Trophoblast cell (in vitro differentiated cells and primary cell): ENCODE measurements at regions not wholly inside any gene's neighbourhood (a gene's known extent, or its start where the extent isn't known, plus 50 kb on each side); places are given as distances from the start of the nearest gene placed in this dataset.

Experiments used
- DNase-seq, 2 donors: peaks; one replicate each; pipeline ENCODE4 v3.0.0-alpha.2; 2016
- H2AFZ ChIP-seq: 2 replicates; pipeline ENCODE4 v1.6.1; 2013; ENCODE audit warnings: low read length, moderate library complexity, mild to moderate bottlenecking; ENCODE audit not compliant: insufficient read depth, poor library complexity
- H2AK5ac ChIP-seq: 2 replicates; pipeline ENCODE4 v1.6.1; 2013; ENCODE audit warnings: mild to moderate bottlenecking, low read length
- H2BK120ac ChIP-seq: 2 replicates; pipeline ENCODE4 v1.6.1; 2013; ENCODE audit warnings: low read length, mild to moderate bottlenecking, moderate library complexity; ENCODE audit not compliant: insufficient read depth, poor library complexity
- H2BK12ac ChIP-seq: 2 replicates; pipeline ENCODE4 v1.6.1; 2013; ENCODE audit warnings: mild to moderate bottlenecking, low read length, moderate library complexity
- H2BK5ac ChIP-seq: 2 replicates; pipeline ENCODE4 v1.6.1; 2013; ENCODE audit warnings: low read length, low read depth, moderate library complexity, mild to moderate bottlenecking; ENCODE audit not compliant: poor library complexity
- H3K14ac ChIP-seq: 2 replicates; pipeline ENCODE4 v1.6.1; 2013; ENCODE audit warnings: mild to moderate bottlenecking, low read length
- H3K18ac ChIP-seq: 2 replicates; pipeline ENCODE4 v1.6.1; 2013; ENCODE audit warnings: mild to moderate bottlenecking, low read length
- H3K23ac ChIP-seq: 2 replicates; pipeline ENCODE4 v1.6.1; 2013; ENCODE audit warnings: low read length
- H3K27ac ChIP-seq: 2 replicates; pipeline ENCODE4 v1.5.1; 2013; ENCODE audit warnings: low read depth, mild to moderate bottlenecking, inconsistent platforms, low read length, moderate library complexity
- H3K27me3 ChIP-seq: 2 replicates; pipeline ENCODE4 v1.6.1; 2013; ENCODE audit warnings: inconsistent platforms, mild to moderate bottlenecking, low read length, moderate library complexity; ENCODE audit not compliant: insufficient read depth
- H3K36me3 ChIP-seq, 2 experiments: 1 replicate in 1 of 2; 2 replicates in 1 of 2; pipeline ENCODE4 v1.6.1; 2013; ENCODE audit warnings: low read length in 2 of 2, mild to moderate bottlenecking in 2 of 2, moderate library complexity in 1 of 2; ENCODE audit not compliant: insufficient read depth in 2 of 2, control insufficient read depth in 1 of 2
- H3K4ac ChIP-seq: 2 replicates; pipeline ENCODE4 v1.6.1; 2013; ENCODE audit warnings: low read depth, mild to moderate bottlenecking, low read length, moderate library complexity
- H3K4me1 ChIP-seq, 2 experiments: 1 replicate in 1 of 2; 2 replicates in 1 of 2; pipeline ENCODE4 v1.6.1; 2013; ENCODE audit warnings: low read length in 2 of 2, mild to moderate bottlenecking in 2 of 2, moderate library complexity in 1 of 2; ENCODE audit not compliant: insufficient read depth in 2 of 2, control insufficient read depth in 1 of 2
- H3K4me2 ChIP-seq: 2 replicates; pipeline ENCODE4 v1.6.1; 2013; ENCODE audit warnings: inconsistent platforms, mild to moderate bottlenecking, low read length, moderate library complexity
- H3K4me3 ChIP-seq: 2 replicates; pipeline ENCODE4 v1.5.1; 2013; ENCODE audit warnings: mild to moderate bottlenecking, low read depth, low read length, inconsistent platforms
- H3K79me1 ChIP-seq: one replicate; pipeline ENCODE4 v1.6.1; 2013; ENCODE audit warnings: low read length
- H3K79me2 ChIP-seq: 2 replicates; pipeline ENCODE4 v1.6.1; 2013; ENCODE audit warnings: low read length, mild to moderate bottlenecking; ENCODE audit not compliant: control insufficient read depth, insufficient read depth, poor library complexity
- H3K9ac ChIP-seq: 2 replicates; pipeline ENCODE4 v1.6.1; 2013; ENCODE audit warnings: mild to moderate bottlenecking, low read length
- H3K9me3 ChIP-seq: 2 replicates; pipeline ENCODE4 v1.6.1; 2013; ENCODE audit warnings: low read depth, mild to moderate bottlenecking, control low read depth, inconsistent platforms, low read length; ENCODE audit not compliant: insufficient read depth
- H4K12ac ChIP-seq: 2 replicates; pipeline ENCODE4 v1.6.1; 2013; ENCODE audit warnings: low read depth, mild to moderate bottlenecking, low read length, moderate library complexity
- H4K8ac ChIP-seq: 2 replicates; pipeline ENCODE4 v1.6.1; 2013; ENCODE audit warnings: low read depth, mild to moderate bottlenecking, low read length, moderate library complexity
- H4K91ac ChIP-seq: one replicate; pipeline ENCODE4 v1.6.1; 2013; ENCODE audit warnings: low read depth, mild to moderate bottlenecking, low read length, moderate library complexity
- WGBS: extraction: QIAGEN DNeasy Blood & Tissue Kit; methylation state at CpG from one replicate; pipeline ENCODE4 v1.1.7; 2013; ENCODE audit warnings: missing lambda C conversion rate; ENCODE audit not compliant: insufficient read length, insufficient coverage; ENCODE audit errors: extremely low coverage; 5-methylcytosine and 5-hydroxymethylcytosine counted together

DNA sequence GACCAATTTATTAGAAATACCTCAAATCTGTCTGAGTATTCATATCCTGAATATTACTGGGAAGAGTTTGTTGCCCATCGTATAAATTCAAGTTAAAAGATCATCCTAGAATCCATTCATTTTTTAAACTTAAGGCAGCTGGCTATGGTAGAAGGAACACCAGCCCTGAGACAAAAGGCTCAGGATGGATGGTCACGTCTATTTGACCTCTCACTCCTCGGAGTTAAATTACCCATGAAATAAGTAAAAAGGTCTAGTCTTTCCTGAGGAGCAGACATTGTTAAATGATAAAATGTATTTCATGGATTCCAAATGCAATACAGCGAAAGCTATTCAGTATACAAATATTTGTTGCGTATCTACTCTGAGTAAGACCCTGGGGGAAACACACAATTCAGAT is 826.0 kb upstream of the LRATD1 start:
- no peak overlapping the region for H4K12ac ChIP-seq
- DNase-seq: no peak
- H3K9me3 ChIP-seq: no peaks in the 10 kb centered on the region
- H3K27me3 ChIP-seq: no peaks in the 10 kb centered on the region
- H2BK12ac ChIP-seq: no peak overlapping the region
- H3K23ac ChIP-seq: no peak overlapping the region
- no peaks in the 10 kb centered on the region for H3K4me1 ChIP-seq
- no peak overlapping the region for H2BK5ac ChIP-seq
- no peak overlapping the region for H3K14ac ChIP-seq
- no CpG with 5 or more reads among the region's 5 CpGs for WGBS
- H3K4me2 ChIP-seq: no peak overlapping the region
- H3K27ac ChIP-seq: no peak overlapping the region
- H2AFZ ChIP-seq: no peak overlapping the region
- no peak overlapping the region for H3K4me3 ChIP-seq
- H4K8ac ChIP-seq: no peak overlapping the region
- H3K36me3 ChIP-seq: no peaks in the 10 kb centered on the region
- no peak overlapping the region for H2AK5ac ChIP-seq
- no peak overlapping the region for H4K91ac ChIP-seq
- H3K4ac ChIP-seq: no peak overlapping the region
- no peak overlapping the region for H3K18ac ChIP-seq
- no peak overlapping the region for H3K9ac ChIP-seq
- no peaks in the 10 kb centered on the region for H3K79me2 ChIP-seq
- H2BK120ac ChIP-seq: no peak overlapping the region
- no peaks in the 10 kb centered on the region for H3K79me1 ChIP-seq

DNA sequence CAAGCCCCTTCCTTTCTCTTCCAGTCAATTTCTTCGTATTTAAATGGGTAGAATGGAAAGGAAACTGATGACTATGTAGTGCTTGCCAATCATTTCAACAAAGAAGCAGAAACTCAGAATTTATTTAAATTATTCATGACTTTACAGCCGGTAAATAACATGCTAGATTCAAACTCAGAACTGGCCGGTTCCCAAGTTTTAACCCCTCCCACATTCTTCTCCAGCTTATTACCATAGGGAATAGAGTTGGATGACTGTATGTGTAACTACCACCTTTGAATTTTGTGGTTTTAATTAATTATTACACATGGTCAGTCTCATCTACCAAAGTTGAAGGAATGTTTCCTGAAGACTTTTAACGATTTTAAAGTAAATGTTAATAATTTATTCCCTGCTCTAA is 819.3 kb upstream of the LRATD1 start:
- H3K9me3 ChIP-seq: no peaks in the 10 kb centered on the region
- no peak overlapping the region for H4K91ac ChIP-seq
- no peak overlapping the region for H2BK5ac ChIP-seq
- H3K18ac ChIP-seq: no peak overlapping the region
- no peak overlapping the region for H3K4me3 ChIP-seq
- no peak overlapping the region for H3K23ac ChIP-seq
- no peak overlapping the region for H3K4ac ChIP-seq
- no peak overlapping the region for H3K14ac ChIP-seq
- H2AFZ ChIP-seq: no peak overlapping the region
- no peak overlapping the region for H3K27ac ChIP-seq
- no peak overlapping the region for H3K9ac ChIP-seq
- H2AK5ac ChIP-seq: no peak overlapping the region
- H3K4me1 ChIP-seq: peaks cover 0 to 1% of the 10 kb centered on the region in 2 experiments
- H3K4me2 ChIP-seq: no peak overlapping the region
- no peaks in the 10 kb centered on the region for H3K36me3 ChIP-seq
- peak in 1 of 2 donors; percentile 33 for DNase-seq
- no peak overlapping the region for H4K8ac ChIP-seq
- no CpG with 5 or more reads among the region's 4 CpGs for WGBS
- H2BK12ac ChIP-seq: no peak overlapping the region
- H3K27me3 ChIP-seq: no peaks in the 10 kb centered on the region
- H3K79me2 ChIP-seq: no peaks in the 10 kb centered on the region
- H2BK120ac ChIP-seq: no peak overlapping the region
- no peak overlapping the region for H4K12ac ChIP-seq
- H3K79me1 ChIP-seq: no peaks in the 10 kb centered on the region

DNA sequence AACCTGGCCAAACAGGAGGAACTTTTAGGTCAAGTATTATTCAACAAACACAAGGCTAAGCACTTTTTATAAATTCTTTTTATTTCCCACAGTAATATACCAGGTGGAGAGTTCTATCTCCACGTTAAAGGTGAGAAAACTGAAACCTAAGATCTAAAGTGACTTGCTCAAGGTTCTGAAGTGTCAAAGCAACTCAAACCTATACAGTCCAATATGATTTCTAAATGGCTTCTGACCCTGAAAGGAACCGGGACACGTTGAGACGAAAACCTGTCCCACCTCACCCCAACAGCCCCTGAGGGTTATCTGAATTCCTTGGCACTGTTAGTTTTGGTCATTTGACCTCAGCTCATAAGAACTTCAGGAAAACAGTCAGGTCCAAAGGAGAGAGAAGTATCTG is 814.5 kb upstream of the LRATD1 start:
- Histone ChIP-seq H3K4me2 (no peak overlapping the region), H3K36me3 (no peaks in the 10 kb centered on the region), H2AFZ (no peak overlapping the region), H3K27me3 (no peaks in the 10 kb centered on the region), H3K9ac (no peak overlapping the region), H4K12ac (no peak overlapping the region), H2AK5ac (no peak overlapping the region), H3K4me3 (no peak overlapping the region), H3K79me1 (no peaks in the 10 kb centered on the region), H2BK120ac (no peak overlapping the region), H4K91ac (no peak overlapping the region), H3K27ac (no peak overlapping the region), H3K9me3 (peaks cover 2% of the 10 kb centered on the region), H2BK12ac (no peak overlapping the region), H3K79me2 (no peaks in the 10 kb centered on the region), H2BK5ac (no peak overlapping the region), H3K18ac (no peak overlapping the region), H3K4me1 (peaks cover 0 to 1% of the 10 kb centered on the region in 2 experiments), H4K8ac (no peak overlapping the region), H3K23ac (no peak overlapping the region), H3K14ac (no peak overlapping the region), H3K4ac (no peak overlapping the region)
- WGBS: no CpG with 5 or more reads among the region's 4 CpGs
- peak in 1 of 2 donors; percentile 6 for DNase-seq

DNA sequence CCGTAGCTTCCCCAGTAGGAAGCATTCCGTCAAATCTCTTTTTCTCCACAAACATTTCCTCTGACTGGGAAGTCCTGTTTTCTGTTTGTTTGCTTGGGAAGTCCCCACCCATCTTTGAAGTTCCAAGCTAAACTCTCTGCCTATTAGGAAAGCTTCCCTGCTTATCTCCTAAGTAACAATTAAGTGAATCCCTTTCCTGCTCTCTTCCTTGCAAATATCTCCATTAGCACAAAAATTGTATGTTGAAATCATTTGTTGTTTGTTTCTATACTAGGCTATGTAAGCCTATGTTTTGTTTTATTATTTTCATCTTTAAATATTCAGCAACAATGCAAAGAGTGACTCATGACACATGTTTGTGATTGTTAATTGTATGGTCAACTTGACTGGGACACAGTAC is 812.6 kb upstream of the LRATD1 start:
- Histone ChIP-seq H3K4me1 (peaks cover 0 to 1% of the 10 kb centered on the region in 2 experiments), H4K8ac (no peak overlapping the region), H2AK5ac (no peak overlapping the region), H3K79me1 (no peaks in the 10 kb centered on the region), H4K91ac (no peak overlapping the region), H3K9me3 (peaks cover 2% of the 10 kb centered on the region), H2BK5ac (no peak overlapping the region), H4K12ac (no peak overlapping the region), H2BK120ac (no peak overlapping the region), H3K36me3 (no peaks in the 10 kb centered on the region), H3K27me3 (no peaks in the 10 kb centered on the region), H2BK12ac (no peak overlapping the region), H3K4ac (no peak overlapping the region), H3K9ac (no peak overlapping the region), H3K4me2 (no peak overlapping the region), H3K18ac (no peak overlapping the region), H3K23ac (no peak overlapping the region), H3K79me2 (no peaks in the 10 kb centered on the region), H3K14ac (no peak overlapping the region), H3K4me3 (no peak overlapping the region), H3K27ac (no peak overlapping the region), H2AFZ (no peak overlapping the region)
- DNase-seq: peak; percentile 19 to 88
- no CpG with 5 or more reads among the region's 2 CpGs for WGBS
